MM.1S (cell line): ENCODE measurements at regions not wholly inside any gene's neighbourhood (a gene's known extent, or its start where the extent isn't known, plus 50 kb on each side); places are given as distances from the start of the nearest gene placed in this dataset.
A peak's percentile ranks its signal among the peaks of the same experiment; 100 is the strongest.

Experiments
- DNase-seq: peaks from one replicate; pipeline ENCODE4 v3.0.0-alpha.2; 2015
- H2AFZ ChIP-seq: fragments of 300-600 bp; sonication (generic); 2 replicates; pipeline ENCODE4 v1.6.0; 2016; ENCODE audit warnings: antibody characterized with exemption, low read length
- H3F3A ChIP-seq: fragments of 300-600 bp; sonication (generic); 2 replicates; pipeline ENCODE4 v1.6.1; 2016; ENCODE audit warnings: mild to moderate bottlenecking, antibody characterized with exemption, low read length, moderate library complexity, mixed read lengths; ENCODE audit not compliant: insufficient read depth
- H3K27ac ChIP-seq: fragments of 300-600 bp; sonication (generic); 2 replicates; pipeline ENCODE4 v1.5.1; 2016; ENCODE audit warnings: mild to moderate bottlenecking, low read length
- H3K27me3 ChIP-seq: fragments of 300-600 bp; sonication (generic); replicated peaks from 2 replicates; pipeline ENCODE4 v1.6.0; 2016; ENCODE audit warnings: low read length; ENCODE audit not compliant: insufficient read depth
- H3K36me3 ChIP-seq: fragments of 300-600 bp; sonication (generic); replicated peaks from 2 replicates; pipeline ENCODE4 v1.6.1; 2016; ENCODE audit warnings: mild to moderate bottlenecking, low read length, mixed read lengths; ENCODE audit not compliant: insufficient read depth
- H3K4me1 ChIP-seq: fragments of 300-600 bp; sonication (generic); 2 replicates; pipeline ENCODE4 v1.6.1; 2016; ENCODE audit warnings: low read length, mixed read lengths
- H3K4me2 ChIP-seq: fragments of 300-600 bp; sonication (generic); 2 replicates; pipeline ENCODE4 v1.6.0; 2016; ENCODE audit warnings: low read depth, low read length
- H3K4me3 ChIP-seq: fragments of 300-600 bp; sonication (generic); 2 replicates; pipeline ENCODE4 v1.5.1; 2016; ENCODE audit warnings: low read length, mixed read lengths
- H3K79me2 ChIP-seq: fragments of 300-600 bp; sonication (generic); 2 replicates; pipeline ENCODE4 v1.6.1; 2016; ENCODE audit warnings: mixed run types, low read length, mixed read lengths
- H3K9ac ChIP-seq: fragments of 300-600 bp; sonication (generic); 2 replicates; pipeline ENCODE4 v1.6.1; 2016; ENCODE audit warnings: low read length, mixed read lengths
- H3K9me2 ChIP-seq: fragments of 300-600 bp; sonication (generic); replicated peaks from 2 replicates; pipeline ENCODE4 v1.6.1; 2016; ENCODE audit warnings: mild to moderate bottlenecking, low read length, mixed read lengths; ENCODE audit not compliant: insufficient read depth
- H3K9me3 ChIP-seq: fragments of 300-600 bp; sonication (generic); replicated peaks from 2 replicates; pipeline ENCODE4 v1.6.1; 2016; ENCODE audit warnings: mild to moderate bottlenecking, low read length, mixed read lengths; ENCODE audit not compliant: insufficient read depth
- H4K20me1 ChIP-seq: fragments of 300-600 bp; sonication (generic); 2 replicates; pipeline ENCODE4 v1.6.1; 2016; ENCODE audit warnings: mild to moderate bottlenecking, low read length, moderate library complexity, mixed read lengths; ENCODE audit not compliant: insufficient read depth
- EZH2 ChIP-seq: fragments of 300-600 bp; sonication (generic); optimal IDR thresholded peaks from 2 replicates; pipeline ENCODE3; 2017; ENCODE audit warnings: low read depth, mild to moderate bottlenecking, antibody characterized with exemption, low read length, mixed read lengths
- EZH2phosphoT487 ChIP-seq: fragments of 300-600 bp; sonication (generic); IDR thresholded peaks from 2 replicates; pipeline ENCODE4 v1.6.1; 2018; ENCODE audit warnings: antibody characterized with exemption, low read length
- TF ChIP-seq, protein P1 (sequence below): fragments of 300-600 bp; sonication (generic); IDR thresholded peaks from 2 replicates; pipeline ENCODE4 v1.5.1; 2016; ENCODE audit warnings: antibody characterized with exemption, low read length, mixed read lengths

DNA sequence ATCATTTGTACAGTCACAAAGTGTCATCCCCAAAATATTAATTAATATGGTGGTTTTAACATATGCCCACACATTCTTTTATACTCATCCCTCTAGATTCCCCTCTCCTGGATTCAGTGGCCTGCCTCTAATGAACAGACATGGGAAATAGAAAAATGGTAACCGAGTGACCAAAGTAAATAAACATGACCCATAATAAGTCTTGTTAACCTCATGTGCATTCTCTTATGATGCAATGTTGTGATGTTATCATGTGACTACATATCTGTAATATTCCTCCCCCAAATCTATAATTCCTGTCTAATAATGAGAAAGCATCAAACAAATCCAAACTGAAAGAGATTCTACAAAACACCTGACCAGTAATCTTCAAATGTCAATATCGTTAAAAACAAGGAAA, 164.5 kb upstream of the PRSS1 start:
- no peak for TF ChIP-seq EZH2
- TF ChIP-seq, protein P1, sequence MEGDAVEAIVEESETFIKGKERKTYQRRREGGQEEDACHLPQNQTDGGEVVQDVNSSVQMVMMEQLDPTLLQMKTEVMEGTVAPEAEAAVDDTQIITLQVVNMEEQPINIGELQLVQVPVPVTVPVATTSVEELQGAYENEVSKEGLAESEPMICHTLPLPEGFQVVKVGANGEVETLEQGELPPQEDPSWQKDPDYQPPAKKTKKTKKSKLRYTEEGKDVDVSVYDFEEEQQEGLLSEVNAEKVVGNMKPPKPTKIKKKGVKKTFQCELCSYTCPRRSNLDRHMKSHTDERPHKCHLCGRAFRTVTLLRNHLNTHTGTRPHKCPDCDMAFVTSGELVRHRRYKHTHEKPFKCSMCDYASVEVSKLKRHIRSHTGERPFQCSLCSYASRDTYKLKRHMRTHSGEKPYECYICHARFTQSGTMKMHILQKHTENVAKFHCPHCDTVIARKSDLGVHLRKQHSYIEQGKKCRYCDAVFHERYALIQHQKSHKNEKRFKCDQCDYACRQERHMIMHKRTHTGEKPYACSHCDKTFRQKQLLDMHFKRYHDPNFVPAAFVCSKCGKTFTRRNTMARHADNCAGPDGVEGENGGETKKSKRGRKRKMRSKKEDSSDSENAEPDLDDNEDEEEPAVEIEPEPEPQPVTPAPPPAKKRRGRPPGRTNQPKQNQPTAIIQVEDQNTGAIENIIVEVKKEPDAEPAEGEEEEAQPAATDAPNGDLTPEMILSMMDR, result no peak
- H4K20me1 ChIP-seq, result no peaks in the 10 kb centered on the region
- H2AFZ ChIP-seq, result no peak overlapping the region
- no peak overlapping the region for H3K4me2 ChIP-seq
- no peak overlapping the region for H3K27ac ChIP-seq
- H3F3A ChIP-seq, result peaks cover 9% of the 10 kb centered on the region
- H3K27me3 ChIP-seq, result no peaks in the 10 kb centered on the region
- H3K9ac ChIP-seq, result no peak overlapping the region
- H3K36me3 ChIP-seq, result no peaks in the 10 kb centered on the region
- peaks cover 29% of the 10 kb centered on the region for H3K4me1 ChIP-seq
- no peak for DNase-seq
- no peaks in the 10 kb centered on the region for H3K79me2 ChIP-seq
- no peak overlapping the region for H3K4me3 ChIP-seq
- no peaks in the 10 kb centered on the region for H3K9me2 ChIP-seq
- H3K9me3 ChIP-seq, result no peaks in the 10 kb centered on the region

DNA sequence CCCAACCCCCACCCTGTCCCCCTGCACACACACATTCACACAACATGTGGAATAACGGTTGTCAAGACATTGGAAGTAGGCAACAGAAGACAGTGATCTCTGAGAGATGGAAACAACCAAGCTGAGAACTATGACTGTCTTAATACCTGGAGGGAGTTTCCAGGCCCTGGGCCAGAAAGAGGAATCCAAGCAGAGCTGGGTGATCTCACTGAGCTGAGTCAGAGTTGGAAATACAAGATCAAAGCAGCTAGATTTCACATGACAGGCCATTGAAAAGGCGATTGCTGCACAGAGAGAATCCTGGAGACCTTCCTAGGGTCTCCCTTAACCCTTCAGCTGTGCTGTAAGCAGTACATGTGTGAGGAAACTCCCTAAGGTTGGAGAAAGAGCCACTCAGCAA, 165.8 kb upstream of the PRSS1 start:
- Histone ChIP-seq H3K27ac (no peak overlapping the region), H3K36me3 (no peaks in the 10 kb centered on the region), H3K4me1 (peaks cover 29% of the 10 kb centered on the region), H3K27me3 (no peaks in the 10 kb centered on the region), H3K9me3 (no peaks in the 10 kb centered on the region), H2AFZ (no peak overlapping the region), H3K9me2 (no peaks in the 10 kb centered on the region), H3K4me2 (no peak overlapping the region), H3F3A (peaks cover 9% of the 10 kb centered on the region), H3K9ac (no peak overlapping the region), H3K79me2 (no peaks in the 10 kb centered on the region), H4K20me1 (no peaks in the 10 kb centered on the region), H3K4me3 (no peak overlapping the region)
- no peak for TF ChIP-seq EZH2
- peak; percentile 63 for DNase-seq

DNA sequence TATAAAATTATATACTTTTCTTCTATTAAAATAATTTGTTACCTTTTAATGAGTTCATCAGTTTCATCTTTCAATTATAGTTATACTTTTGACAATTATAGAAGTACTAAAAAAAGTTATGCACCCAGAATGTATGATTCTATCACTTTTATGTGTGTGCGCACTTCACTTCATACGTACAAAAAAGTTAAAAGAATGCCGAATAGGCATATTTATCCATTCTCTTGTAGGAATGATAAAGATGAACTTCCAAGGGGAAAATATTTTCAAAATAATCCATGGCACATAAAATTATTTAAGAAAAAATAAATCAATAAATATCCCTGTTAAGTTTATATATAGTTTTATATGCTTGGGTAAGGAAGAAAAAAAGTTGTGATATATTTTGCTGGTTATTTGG, 166.9 kb upstream of the PRSS1 start:
- H3K27ac ChIP-seq, result no peak overlapping the region
- H3K27me3 ChIP-seq, result no peaks in the 10 kb centered on the region
- no peaks in the 10 kb centered on the region for H3K79me2 ChIP-seq
- no peaks in the 10 kb centered on the region for H4K20me1 ChIP-seq
- H3K9me3 ChIP-seq, result no peaks in the 10 kb centered on the region
- H3K4me1 ChIP-seq, result peaks cover 29% of the 10 kb centered on the region
- H3K4me3 ChIP-seq, result no peak overlapping the region
- H3K36me3 ChIP-seq, result no peaks in the 10 kb centered on the region
- peaks cover 9% of the 10 kb centered on the region for H3F3A ChIP-seq
- H3K9me2 ChIP-seq, result no peaks in the 10 kb centered on the region
- TF ChIP-seq, protein P1, result no peak
- TF ChIP-seq EZH2phosphoT487 (no peak), EZH2 (no peak)
- H2AFZ ChIP-seq, result no peak overlapping the region
- H3K9ac ChIP-seq, result no peak overlapping the region
- DNase-seq, result no peak
- H3K4me2 ChIP-seq, result no peak overlapping the region

DNA sequence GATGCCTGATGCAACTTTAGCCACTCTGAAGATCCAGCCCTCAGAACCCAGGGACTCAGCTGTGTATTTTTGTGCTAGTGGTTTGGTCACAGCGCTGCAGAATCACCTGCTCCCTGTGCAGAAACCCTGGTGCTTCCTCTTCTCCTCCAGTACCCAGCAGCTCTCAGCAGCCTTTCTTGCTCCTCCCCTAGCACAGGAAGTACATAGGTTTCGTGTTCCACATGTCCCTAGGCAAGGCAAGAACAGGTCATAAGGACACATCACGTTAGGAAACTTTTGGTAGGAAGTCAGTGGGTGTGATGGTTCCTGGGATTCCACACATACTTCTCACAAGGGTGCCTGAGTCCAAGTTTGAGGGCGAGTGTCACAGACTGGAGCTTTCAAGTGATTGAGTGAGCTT, 167.9 kb upstream of the PRSS1 start:
- Histone ChIP-seq H3F3A (peaks cover 9% of the 10 kb centered on the region), H3K4me2 (peak overlapping the region; percentile 46), H3K27ac (peak overlapping the region; percentile 52; the same call in 1 of the 2 replicates), H3K9me3 (no peaks in the 10 kb centered on the region), H3K27me3 (no peaks in the 10 kb centered on the region), H3K36me3 (no peaks in the 10 kb centered on the region), H3K4me1 (peaks cover 29% of the 10 kb centered on the region), H3K9me2 (no peaks in the 10 kb centered on the region), H3K4me3 (peak overlapping the region; percentile 9; the same call in 1 of the 2 replicates), H4K20me1 (no peaks in the 10 kb centered on the region), H3K79me2 (no peaks in the 10 kb centered on the region), H3K9ac (no peak overlapping the region; the same call in 1 of the 2 replicates), H2AFZ (peak overlapping the region; percentile 78)
- TF ChIP-seq, protein P1, result no peak
- TF ChIP-seq EZH2phosphoT487 (no peak), EZH2 (no peak)
- DNase-seq, result peak; percentile 88
